ENCODE measurements at regions not wholly inside any gene's neighbourhood (a gene's known extent, or its start where the extent isn't known, plus 50 kb on each side); places are given as distances from the start of the nearest gene placed in this dataset.

DNA sequence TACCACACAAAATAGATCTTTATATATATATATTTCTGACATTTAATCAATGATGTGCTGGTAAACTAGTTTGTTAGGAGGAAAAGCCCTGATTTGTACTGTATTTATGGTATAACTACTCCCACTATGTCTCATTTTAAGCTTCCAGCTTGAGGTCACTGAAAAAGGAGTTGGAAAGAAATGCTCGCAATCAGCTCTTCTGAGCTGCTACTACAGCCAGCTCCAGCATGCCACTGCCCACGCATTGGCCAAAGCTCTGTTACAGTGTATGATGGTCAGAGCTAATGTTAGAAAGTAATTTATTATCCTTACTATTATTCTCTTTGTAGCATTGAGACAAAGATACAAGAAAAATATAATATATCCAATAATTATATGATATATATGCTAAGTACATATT lies 55.0 kb upstream of the PCED1B start:
- H2AK5ac ChIP-seq (ENCODE audit: low read length): no peak overlapping the region
- no peak overlapping the region for H3K9ac ChIP-seq (ENCODE audit: low read length)
- H4K12ac ChIP-seq (ENCODE audit: low read depth, low read length): no peak overlapping the region
- WGBS (ENCODE audit: extremely low coverage, insufficient coverage, insufficient read length): no CpG with 5 or more reads among the region's 2 CpGs
- no peak overlapping the region for H2BK120ac ChIP-seq (ENCODE audit: insufficient read depth, low read length, poor library complexity)
- no peak for DNase-seq
- H2AFZ ChIP-seq (ENCODE audit: insufficient read depth, low read length, poor library complexity): no peak overlapping the region
- H2BK12ac ChIP-seq (ENCODE audit: low read length): no peak overlapping the region
- no peak overlapping the region for H3K18ac ChIP-seq (ENCODE audit: low read length)
- H3K27me3 ChIP-seq (ENCODE audit: insufficient read depth, low read length): no peaks in the 10 kb centered on the region
- H4K8ac ChIP-seq (ENCODE audit: low read depth, low read length): no peak overlapping the region
- no peak overlapping the region for H3K4me3 ChIP-seq (ENCODE audit: low read depth, low read length)
- no peak overlapping the region for H3K4me2 ChIP-seq (ENCODE audit: low read length)
- no peak overlapping the region for H4K91ac ChIP-seq (ENCODE audit: low read depth, low read length)
- H3K79me2 ChIP-seq (ENCODE audit: control insufficient read depth, insufficient read depth, low read length, poor library complexity): no peaks in the 10 kb centered on the region
- H3K79me1 ChIP-seq (ENCODE audit: low read length): no peaks in the 10 kb centered on the region
- H2BK5ac ChIP-seq (ENCODE audit: low read depth, low read length, poor library complexity): no peak overlapping the region
- no peaks in the 10 kb centered on the region for H3K9me3 ChIP-seq (ENCODE audit: insufficient read depth, low read depth, low read length)
- H3K23ac ChIP-seq (ENCODE audit: low read length): no peak overlapping the region
- H3K4me1 ChIP-seq (ENCODE audit: control insufficient read depth in 1 of 2, insufficient read depth in 2 of 2, low read length in 2 of 2): peaks cover 0 to 4% of the 10 kb centered on the region in 2 experiments
- H3K27ac ChIP-seq (ENCODE audit: low read depth, low read length): no peak overlapping the region
- H3K4ac ChIP-seq (ENCODE audit: low read depth, low read length): no peak overlapping the region
- H3K14ac ChIP-seq (ENCODE audit: low read length): no peak overlapping the region
- no peaks in the 10 kb centered on the region for H3K36me3 ChIP-seq (ENCODE audit: control insufficient read depth in 1 of 2, insufficient read depth in 2 of 2, low read length in 2 of 2)

DNA sequence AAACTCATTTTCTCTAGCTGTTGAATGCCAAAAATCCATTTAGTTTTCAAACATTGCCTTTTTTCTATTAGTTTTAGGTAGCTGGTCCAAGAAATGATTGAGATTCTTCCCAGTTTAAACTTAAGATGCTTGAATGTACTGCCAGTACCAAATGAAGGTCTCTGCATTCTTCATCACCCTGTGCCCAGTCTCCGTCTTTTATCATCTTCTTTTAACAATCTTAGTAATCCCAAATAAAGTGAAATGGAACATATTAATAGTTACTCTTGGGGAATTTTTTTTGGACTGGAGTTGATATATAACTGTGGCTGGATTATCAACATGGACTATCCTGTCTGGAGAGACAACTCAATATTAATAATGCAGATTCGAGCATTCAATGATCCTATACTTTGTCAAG lies 54.1 kb upstream of the PCED1B start:
- no peak overlapping the region for H4K12ac ChIP-seq (ENCODE audit: low read depth, low read length)
- H3K27ac ChIP-seq (ENCODE audit: low read depth, low read length): no peak overlapping the region
- H3K18ac ChIP-seq (ENCODE audit: low read length): no peak overlapping the region
- no peak for DNase-seq
- no peak overlapping the region for H3K23ac ChIP-seq (ENCODE audit: low read length)
- no peak overlapping the region for H3K4ac ChIP-seq (ENCODE audit: low read depth, low read length)
- H3K4me3 ChIP-seq (ENCODE audit: low read depth, low read length): no peak overlapping the region
- H2BK5ac ChIP-seq (ENCODE audit: low read depth, low read length, poor library complexity): no peak overlapping the region
- H3K36me3 ChIP-seq (ENCODE audit: control insufficient read depth in 1 of 2, insufficient read depth in 2 of 2, low read length in 2 of 2): no peaks in the 10 kb centered on the region
- H3K79me2 ChIP-seq (ENCODE audit: control insufficient read depth, insufficient read depth, low read length, poor library complexity): no peaks in the 10 kb centered on the region
- no CpG with 5 or more reads among the region's 2 CpGs for WGBS (ENCODE audit: extremely low coverage, insufficient coverage, insufficient read length)
- H3K14ac ChIP-seq (ENCODE audit: low read length): no peak overlapping the region
- no peak overlapping the region for H3K4me2 ChIP-seq (ENCODE audit: low read length)
- no peaks in the 10 kb centered on the region for H3K27me3 ChIP-seq (ENCODE audit: insufficient read depth, low read length)
- H4K8ac ChIP-seq (ENCODE audit: low read depth, low read length): no peak overlapping the region
- H3K4me1 ChIP-seq (ENCODE audit: control insufficient read depth in 1 of 2, insufficient read depth in 2 of 2, low read length in 2 of 2): peaks cover 0 to 4% of the 10 kb centered on the region in 2 experiments
- H3K9me3 ChIP-seq (ENCODE audit: insufficient read depth, low read depth, low read length): no peaks in the 10 kb centered on the region
- no peak overlapping the region for H2BK120ac ChIP-seq (ENCODE audit: insufficient read depth, low read length, poor library complexity)
- H4K91ac ChIP-seq (ENCODE audit: low read depth, low read length): no peak overlapping the region
- H2BK12ac ChIP-seq (ENCODE audit: low read length): no peak overlapping the region
- no peaks in the 10 kb centered on the region for H3K79me1 ChIP-seq (ENCODE audit: low read length)
- H3K9ac ChIP-seq (ENCODE audit: low read length): no peak overlapping the region
- no peak overlapping the region for H2AFZ ChIP-seq (ENCODE audit: insufficient read depth, low read length, poor library complexity)
- no peak overlapping the region for H2AK5ac ChIP-seq (ENCODE audit: low read length)

DNA sequence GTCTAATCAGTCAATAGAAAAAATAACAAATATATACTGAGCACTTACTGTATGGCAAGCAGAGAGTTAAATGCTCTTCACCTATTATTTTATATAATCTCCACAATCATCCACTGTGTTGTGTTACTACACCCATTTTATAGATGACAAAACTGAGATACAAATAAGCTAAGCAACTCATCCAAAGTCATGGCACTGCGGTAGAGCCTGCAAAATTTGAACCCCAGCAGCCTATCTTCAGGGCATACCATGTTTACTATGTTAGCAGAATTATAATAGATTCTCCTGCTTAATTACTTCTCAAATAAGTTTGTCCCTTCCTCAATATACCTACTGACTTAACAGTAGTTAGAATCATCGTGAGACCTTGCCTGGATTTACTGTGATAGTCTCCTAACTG lies 53.6 kb upstream of the PCED1B start:
- no CpG with 5 or more reads among the region's 2 CpGs for WGBS (ENCODE audit: extremely low coverage, insufficient coverage, insufficient read length)
- no peak overlapping the region for H2AK5ac ChIP-seq (ENCODE audit: low read length)
- no peaks in the 10 kb centered on the region for H3K36me3 ChIP-seq (ENCODE audit: control insufficient read depth in 1 of 2, insufficient read depth in 2 of 2, low read length in 2 of 2)
- no peak overlapping the region for H3K4me3 ChIP-seq (ENCODE audit: low read depth, low read length)
- H4K12ac ChIP-seq (ENCODE audit: low read depth, low read length): no peak overlapping the region
- H3K4me2 ChIP-seq (ENCODE audit: low read length): no peak overlapping the region
- H3K79me2 ChIP-seq (ENCODE audit: control insufficient read depth, insufficient read depth, low read length, poor library complexity): no peaks in the 10 kb centered on the region
- no peaks in the 10 kb centered on the region for H3K9me3 ChIP-seq (ENCODE audit: insufficient read depth, low read depth, low read length)
- no peak overlapping the region for H2AFZ ChIP-seq (ENCODE audit: insufficient read depth, low read length, poor library complexity)
- H2BK5ac ChIP-seq (ENCODE audit: low read depth, low read length, poor library complexity): no peak overlapping the region
- H4K8ac ChIP-seq (ENCODE audit: low read depth, low read length): no peak overlapping the region
- H3K4ac ChIP-seq (ENCODE audit: low read depth, low read length): no peak overlapping the region
- H3K18ac ChIP-seq (ENCODE audit: low read length): no peak overlapping the region
- no peaks in the 10 kb centered on the region for H3K27me3 ChIP-seq (ENCODE audit: insufficient read depth, low read length)
- no peak overlapping the region for H2BK120ac ChIP-seq (ENCODE audit: insufficient read depth, low read length, poor library complexity)
- no peak overlapping the region for H3K23ac ChIP-seq (ENCODE audit: low read length)
- no peak overlapping the region for H3K14ac ChIP-seq (ENCODE audit: low read length)
- DNase-seq: no peak
- no peak overlapping the region for H2BK12ac ChIP-seq (ENCODE audit: low read length)
- no peak overlapping the region for H3K9ac ChIP-seq (ENCODE audit: low read length)
- no peaks in the 10 kb centered on the region for H3K79me1 ChIP-seq (ENCODE audit: low read length)
- peaks cover 0 to 4% of the 10 kb centered on the region in 2 experiments for H3K4me1 ChIP-seq (ENCODE audit: control insufficient read depth in 1 of 2, insufficient read depth in 2 of 2, low read length in 2 of 2)
- no peak overlapping the region for H4K91ac ChIP-seq (ENCODE audit: low read depth, low read length)
- no peak overlapping the region for H3K27ac ChIP-seq (ENCODE audit: low read depth, low read length)

DNA sequence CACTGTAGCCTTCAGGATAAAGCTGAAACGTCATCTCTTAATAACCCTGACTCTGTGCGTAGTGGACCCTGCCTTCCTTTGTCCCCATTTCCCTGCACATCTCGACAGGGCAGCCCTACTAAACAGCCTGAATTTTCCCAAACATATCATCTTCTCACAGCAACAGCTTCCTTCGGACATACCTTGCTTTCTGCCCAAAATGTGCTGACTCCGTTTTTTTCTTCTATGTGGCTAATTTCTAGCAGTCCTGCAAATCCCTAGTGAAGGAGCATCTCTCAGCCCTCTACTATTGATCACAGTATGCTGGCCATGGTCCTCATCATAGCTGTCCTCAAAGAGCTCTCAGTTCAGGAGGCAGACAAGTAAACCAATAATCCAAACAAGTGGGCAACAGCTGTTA lies 53.1 kb upstream of the PCED1B start:
- H3K4ac ChIP-seq (ENCODE audit: low read depth, low read length): no peak overlapping the region
- no peak overlapping the region for H3K4me2 ChIP-seq (ENCODE audit: low read length)
- no peaks in the 10 kb centered on the region for H3K79me1 ChIP-seq (ENCODE audit: low read length)
- H3K9ac ChIP-seq (ENCODE audit: low read length): no peak overlapping the region
- no peak overlapping the region for H3K23ac ChIP-seq (ENCODE audit: low read length)
- no peak overlapping the region for H2BK12ac ChIP-seq (ENCODE audit: low read length)
- H3K4me3 ChIP-seq (ENCODE audit: low read depth, low read length): no peak overlapping the region
- H3K4me1 ChIP-seq (ENCODE audit: control insufficient read depth in 1 of 2, insufficient read depth in 2 of 2, low read length in 2 of 2): peaks cover 0 to 4% of the 10 kb centered on the region in 2 experiments
- no CpG with 5 or more reads among the region's 5 CpGs for WGBS (ENCODE audit: extremely low coverage, insufficient coverage, insufficient read length)
- H3K79me2 ChIP-seq (ENCODE audit: control insufficient read depth, insufficient read depth, low read length, poor library complexity): no peaks in the 10 kb centered on the region
- no peak overlapping the region for H2AFZ ChIP-seq (ENCODE audit: insufficient read depth, low read length, poor library complexity)
- H3K36me3 ChIP-seq (ENCODE audit: control insufficient read depth in 1 of 2, insufficient read depth in 2 of 2, low read length in 2 of 2): no peaks in the 10 kb centered on the region
- no peaks in the 10 kb centered on the region for H3K27me3 ChIP-seq (ENCODE audit: insufficient read depth, low read length)
- no peak overlapping the region for H2AK5ac ChIP-seq (ENCODE audit: low read length)
- no peak overlapping the region for H4K8ac ChIP-seq (ENCODE audit: low read depth, low read length)
- H2BK120ac ChIP-seq (ENCODE audit: insufficient read depth, low read length, poor library complexity): no peak overlapping the region
- H2BK5ac ChIP-seq (ENCODE audit: low read depth, low read length, poor library complexity): no peak overlapping the region
- no peak for DNase-seq
- H3K9me3 ChIP-seq (ENCODE audit: insufficient read depth, low read depth, low read length): no peaks in the 10 kb centered on the region
- H3K18ac ChIP-seq (ENCODE audit: low read length): no peak overlapping the region
- no peak overlapping the region for H4K91ac ChIP-seq (ENCODE audit: low read depth, low read length)
- no peak overlapping the region for H3K27ac ChIP-seq (ENCODE audit: low read depth, low read length)
- no peak overlapping the region for H3K14ac ChIP-seq (ENCODE audit: low read length)
- H4K12ac ChIP-seq (ENCODE audit: low read depth, low read length): no peak overlapping the region
